ENCODE measurements at regions not wholly inside any gene's neighbourhood (a gene's known extent, or its start where the extent isn't known, plus 50 kb on each side); places are given as distances from the start of the nearest gene placed in this dataset.

GRCh38 chr13:111398196-111398595 is 77.8 kb downstream of the TEX29 start:
- Histone ChIP-seq H3K27me3 (no peaks in the 10 kb centered on the region), H3K27ac (no peak overlapping the region), H3K9me3 (no peaks in the 10 kb centered on the region), H3K4me3 (no peak overlapping the region), H3K36me3 (no peaks in the 10 kb centered on the region), H3K4me1 (no peaks in the 10 kb centered on the region)
- ATAC-seq (no peak), DNase-seq (peak in 1 of 3 donors; percentile 12)
- intact Hi-C loops (cut with DNase I), result no loop called here
- WGBS (ENCODE audit: insufficient coverage, low coverage, low lambda C conversion rate, missing lambda C conversion rate), result 67% methylated on average over 3 of the region's 3 CpGs
- TF ChIP-seq CTCF (IDR thresholded peaks at IDR 0.05) (no peak), POLR2A (IDR thresholded peaks at IDR 0.05) (no peak)

GRCh38 chr13:111398715-111399299 is 78.4 kb downstream of the TEX29 start:
- Histone ChIP-seq H3K27me3 (no peaks in the 10 kb centered on the region), H3K36me3 (no peaks in the 10 kb centered on the region), H3K4me3 (no peak overlapping the region), H3K4me1 (no peaks in the 10 kb centered on the region), H3K27ac (no peak overlapping the region), H3K9me3 (no peaks in the 10 kb centered on the region)
- ATAC-seq (no peak), DNase-seq (no peak)
- WGBS (ENCODE audit: insufficient coverage, low coverage, low lambda C conversion rate, missing lambda C conversion rate), result 59% methylated on average over 11 of the region's 18 CpGs
- no peak for TF ChIP-seq CTCF (IDR thresholded peaks at IDR 0.05)
- TF ChIP-seq POLR2A (IDR thresholded peaks at IDR 0.05), result no peak
- intact Hi-C loops (cut with DNase I), result no loop called here

GRCh38 chr13:111399334-111399733 is 78.9 kb downstream of the TEX29 start:
- intact Hi-C loops (cut with DNase I), result no loop called here
- no peak for TF ChIP-seq CTCF (IDR thresholded peaks at IDR 0.05)
- TF ChIP-seq POLR2A (IDR thresholded peaks at IDR 0.05), result no peak
- Histone ChIP-seq H3K27me3 (no peaks in the 10 kb centered on the region), H3K36me3 (no peaks in the 10 kb centered on the region), H3K4me3 (no peak overlapping the region), H3K4me1 (no peaks in the 10 kb centered on the region), H3K9me3 (no peaks in the 10 kb centered on the region), H3K27ac (no peak overlapping the region)
- DNase-seq (peak in 1 of 3 donors; percentile 32), ATAC-seq (no peak)
- WGBS (ENCODE audit: insufficient coverage, low coverage, low lambda C conversion rate, missing lambda C conversion rate), result 43% methylated on average over 4 of the region's 11 CpGs

GRCh38 chr13:111399776-111400538 is 79.5 kb downstream of the TEX29 start:
- Histone ChIP-seq H3K9me3 (no peaks in the 10 kb centered on the region), H3K36me3 (no peaks in the 10 kb centered on the region), H3K27ac (no peak overlapping the region), H3K27me3 (no peaks in the 10 kb centered on the region), H3K4me1 (no peaks in the 10 kb centered on the region), H3K4me3 (no peak overlapping the region)
- intact Hi-C loops (cut with DNase I), result no loop called here
- 73% methylated on average over 12 of the region's 18 CpGs for WGBS (ENCODE audit: insufficient coverage, low coverage, low lambda C conversion rate, missing lambda C conversion rate)
- TF ChIP-seq POLR2A (IDR thresholded peaks at IDR 0.05), result no peak
- no peak for TF ChIP-seq CTCF (IDR thresholded peaks at IDR 0.05)
- DNase-seq, result peak in 1 of 3 donors; percentile 19
- no peak for ATAC-seq
